ES-I3 (cell line): ENCODE measurements at regions not wholly inside any gene's neighbourhood (a gene's known extent, or its start where the extent isn't known, plus 50 kb on each side); places are given as distances from the start of the nearest gene placed in this dataset.
A peak's percentile ranks its signal among the peaks of the same experiment; 100 is the strongest.
"Not testable (repeated sequence)": the region's sequence is repeated elsewhere in the genome, so short reads cannot be mapped to it uniquely, and the experiment has no call there.

ENCODE experiments used
- H3K36me3 ChIP-seq: 2 replicates; pipeline ENCODE4 v1.6.1; 2013; ENCODE audit warnings: mild to moderate bottlenecking, low read length, control low read depth, moderate library complexity; ENCODE audit not compliant: insufficient read depth
- H3K4me1 ChIP-seq: 2 replicates; pipeline ENCODE4 v1.6.1; 2013; ENCODE audit warnings: mild to moderate bottlenecking, control low read depth, low read length; ENCODE audit not compliant: insufficient read depth
- H3K9ac ChIP-seq: 2 replicates; pipeline ENCODE4 v1.6.1; 2013; ENCODE audit warnings: low read depth, mild to moderate bottlenecking, low read length, moderate library complexity
- H3K9me3 ChIP-seq: 2 replicates; pipeline ENCODE4 v1.6.1; 2013; ENCODE audit warnings: mild to moderate bottlenecking, low read length, moderate library complexity; ENCODE audit not compliant: control insufficient read depth, insufficient read depth

- H3K36me3 ChIP-seq: no peaks in the 10 kb centered on the region
- H3K4me1 ChIP-seq: no peaks in the 10 kb centered on the region; the same call in 1 of the 2 replicates
- H3K9me3 ChIP-seq: no peaks in the 10 kb centered on the region
- H3K9ac ChIP-seq: no peak overlapping the region
Observed at GRCh38 chr9:73073337-73074175, 78.1 kb upstream of the ANXA1 start.

GRCh38 chr9:73067074-73067473 is 84.6 kb upstream of the ANXA1 start:
- Histone ChIP-seq H3K36me3 (no peaks in the 10 kb centered on the region), H3K4me1 (no peaks in the 10 kb centered on the region), H3K9ac (no peak overlapping the region), H3K9me3 (no peaks in the 10 kb centered on the region)

GRCh38 chr9:73065439-73065838 is 86.2 kb upstream of the ANXA1 start:
- Histone ChIP-seq H3K36me3 (no peaks in the 10 kb centered on the region), H3K4me1 (no peaks in the 10 kb centered on the region), H3K9ac (no peak overlapping the region), H3K9me3 (no peaks in the 10 kb centered on the region)

GRCh38 chr9:73064315-73064714 is 87.3 kb upstream of the ANXA1 start:
- no peak overlapping the region for H3K9ac ChIP-seq
- no peaks in the 10 kb centered on the region for H3K4me1 ChIP-seq

GRCh38 chr9:73061146-73061545 is 90.5 kb upstream of the ANXA1 start:
- H3K36me3 ChIP-seq: no peaks in the 10 kb centered on the region
- no peaks in the 10 kb centered on the region for H3K9me3 ChIP-seq
- no peak overlapping the region for H3K9ac ChIP-seq
- no peaks in the 10 kb centered on the region for H3K4me1 ChIP-seq

More at GRCh38 chr9:73064315-73064714, 87.3 kb upstream of the ANXA1 start:
- Histone ChIP-seq H3K36me3 (no peaks in the 10 kb centered on the region), H3K9me3 (no peaks in the 10 kb centered on the region)

DNA sequence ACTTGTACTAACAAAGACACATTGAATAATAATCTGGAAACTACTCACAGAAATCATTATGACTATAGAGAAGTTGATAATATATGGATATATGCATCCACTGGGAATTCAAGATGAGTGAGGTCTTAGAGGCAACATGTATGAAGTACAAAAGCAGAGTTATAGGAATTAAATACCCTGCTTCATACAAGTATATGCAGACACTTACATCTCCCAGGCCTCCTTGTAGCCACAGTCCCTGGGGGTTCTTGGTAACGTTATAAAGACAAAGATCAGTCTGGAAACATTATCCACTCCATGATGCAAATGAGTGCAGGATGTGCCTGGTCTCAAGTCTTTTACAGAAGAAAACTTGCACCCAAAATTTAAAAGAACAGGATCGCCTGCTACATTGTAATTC is 92.4 kb upstream of the ANXA1 start:
- H3K9ac ChIP-seq: no peak overlapping the region
- no peaks in the 10 kb centered on the region for H3K4me1 ChIP-seq
- H3K36me3 ChIP-seq: no peaks in the 10 kb centered on the region
- H3K9me3 ChIP-seq: no peaks in the 10 kb centered on the region

DNA sequence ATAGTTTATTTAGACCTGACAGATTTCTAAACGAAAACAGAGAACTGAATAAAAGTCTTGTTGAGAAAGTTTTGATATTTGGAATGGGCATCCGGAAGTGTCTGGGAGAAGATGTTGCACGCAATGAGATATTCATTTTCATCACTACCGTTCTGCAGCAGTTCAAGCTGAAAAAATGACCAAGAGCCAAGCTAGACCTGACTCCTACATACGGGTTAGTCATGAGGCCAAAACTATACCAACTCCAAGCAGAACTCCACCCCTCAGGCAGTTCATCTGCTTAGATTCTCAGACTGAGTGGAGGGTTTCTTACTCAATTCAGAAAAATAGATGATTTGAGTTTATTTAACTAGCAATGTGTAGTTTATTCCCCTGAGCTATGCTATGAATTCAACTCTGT is 95.4 kb upstream of the ANXA1 start:
- no peak overlapping the region for H3K9ac ChIP-seq
- peaks cover 25% of the 10 kb centered on the region for H3K4me1 ChIP-seq
- H3K9me3 ChIP-seq: no peaks in the 10 kb centered on the region
- H3K36me3 ChIP-seq: no peaks in the 10 kb centered on the region

DNA sequence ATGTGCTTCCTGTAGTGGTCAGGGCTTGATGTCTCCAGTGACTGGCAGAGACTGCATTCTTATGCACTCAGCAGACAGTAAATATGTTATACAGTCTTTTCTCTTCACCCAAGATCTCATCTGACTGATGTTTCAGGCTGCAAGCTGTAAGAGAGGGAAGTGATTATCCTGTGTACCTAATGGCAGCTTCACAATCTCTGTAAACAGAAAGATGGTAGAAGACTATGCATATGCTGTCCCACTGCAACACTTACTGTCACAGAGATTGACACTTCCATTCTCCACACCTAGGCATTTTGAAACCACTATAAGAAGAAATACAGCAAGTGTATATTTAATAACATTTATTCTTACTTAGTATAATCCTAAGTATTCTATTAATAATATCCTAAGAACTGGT is 97.6 kb upstream of the ANXA1 start:
- Histone ChIP-seq H3K4me1 (peaks cover 39% of the 10 kb centered on the region), H3K9me3 (no peaks in the 10 kb centered on the region), H3K9ac (no peak overlapping the region), H3K36me3 (no peaks in the 10 kb centered on the region)

DNA sequence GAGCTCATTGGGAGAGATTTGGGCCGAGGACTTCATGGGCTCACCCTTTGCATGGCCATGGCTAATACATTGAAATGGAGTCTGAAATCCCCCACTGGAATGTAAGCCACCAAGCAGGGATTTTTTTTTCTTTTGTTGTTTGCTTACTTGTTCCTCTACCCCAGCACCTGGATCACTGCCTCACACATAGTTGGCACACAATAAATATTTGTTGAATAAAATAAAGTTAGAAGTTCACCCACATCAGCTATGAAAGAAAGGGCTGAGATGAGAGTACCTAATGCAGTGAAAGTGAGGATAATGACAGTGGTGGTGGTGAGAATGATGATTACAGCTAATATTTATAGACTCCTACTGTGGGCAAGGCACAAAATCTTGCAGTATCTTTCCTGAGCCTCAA is 98.1 kb upstream of the ANXA1 start:
- Histone ChIP-seq H3K4me1 (peaks cover 39% of the 10 kb centered on the region), H3K9me3 (no peaks in the 10 kb centered on the region), H3K9ac (no peak overlapping the region), H3K36me3 (no peaks in the 10 kb centered on the region)

GRCh38 chr9:73050887-73051550 is 98.2 kb upstream of the ALDH1A1 start:
- H3K4me1 ChIP-seq: peaks cover 42% of the 10 kb centered on the region
- no peaks in the 10 kb centered on the region for H3K9me3 ChIP-seq
- H3K9ac ChIP-seq: peak overlapping the region; percentile 13
- H3K36me3 ChIP-seq: no peaks in the 10 kb centered on the region

DNA sequence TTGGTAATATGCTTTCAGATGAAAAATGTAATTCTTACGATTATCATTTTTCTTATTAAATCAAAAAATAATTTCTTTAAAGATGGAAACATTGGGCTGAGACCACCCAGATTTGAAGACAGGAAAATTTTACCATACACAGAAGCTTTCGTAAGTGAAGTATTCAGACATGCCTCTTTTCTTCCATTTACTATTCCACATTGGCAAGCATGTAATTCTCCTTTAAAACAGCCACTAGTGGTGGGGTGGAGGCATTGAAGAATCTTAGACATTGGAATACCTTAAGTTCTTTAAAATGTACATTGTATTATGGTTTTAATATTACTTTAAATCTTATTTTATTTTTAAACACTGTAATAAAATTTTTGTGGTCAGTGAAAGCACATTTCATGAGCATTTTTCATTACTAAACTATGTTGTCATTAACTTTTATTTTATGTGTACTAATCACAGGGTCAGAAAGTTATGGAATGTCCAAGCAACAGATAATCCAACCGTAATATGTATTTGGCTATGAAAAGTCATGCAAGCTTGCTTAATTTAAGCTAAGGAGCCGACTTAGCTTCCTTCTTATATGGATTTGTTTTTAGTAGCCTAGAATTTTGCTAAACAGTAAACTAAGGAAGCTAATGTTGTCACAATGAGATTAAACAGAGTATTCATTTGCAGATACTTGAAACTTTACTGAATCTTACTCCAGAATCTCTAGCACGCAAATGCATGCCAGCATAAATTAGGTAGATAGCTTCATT is 97.4 kb upstream of the ALDH1A1 start:
- H3K36me3 ChIP-seq: no peaks in the 10 kb centered on the region
- peaks cover 42% of the 10 kb centered on the region for H3K4me1 ChIP-seq
- H3K9me3 ChIP-seq: no peaks in the 10 kb centered on the region
- no peak overlapping the region for H3K9ac ChIP-seq

GRCh38 chr9:73049280-73049679 is 96.4 kb upstream of the ALDH1A1 start:
- Histone ChIP-seq H3K36me3 (no peaks in the 10 kb centered on the region), H3K9me3 (no peaks in the 10 kb centered on the region), H3K4me1 (peaks cover 42% of the 10 kb centered on the region), H3K9ac (no peak overlapping the region)

GRCh38 chr9:73046769-73047168 is 93.9 kb upstream of the ALDH1A1 start:
- peaks cover 22% of the 10 kb centered on the region for H3K4me1 ChIP-seq
- H3K9ac ChIP-seq: no peak overlapping the region
- H3K9me3 ChIP-seq: no peaks in the 10 kb centered on the region
- no peaks in the 10 kb centered on the region for H3K36me3 ChIP-seq

DNA sequence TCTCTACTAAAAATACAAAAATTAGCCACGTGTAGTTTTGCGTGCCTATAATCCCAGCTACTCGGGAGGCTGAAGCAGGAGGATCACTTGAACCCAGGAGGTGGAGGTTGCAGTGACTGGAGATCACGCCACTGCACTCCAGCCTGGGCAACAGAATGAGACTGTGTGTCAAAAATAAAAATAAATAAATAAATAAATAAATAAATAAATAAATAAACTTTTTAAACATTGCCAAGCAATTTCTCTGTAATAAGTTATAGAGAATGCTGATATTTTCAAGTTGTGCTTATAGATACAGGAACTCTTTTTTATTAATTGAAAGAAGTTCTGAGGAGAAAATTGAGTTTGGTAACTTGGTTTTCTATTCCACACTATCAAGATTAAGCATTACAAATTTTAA is 91.9 kb upstream of the ALDH1A1 start:
- H3K9ac ChIP-seq, H3K36me3 ChIP-seq, H3K4me1 ChIP-seq, H3K9me3 ChIP-seq: not testable (repeated sequence)
